GM12872 (cell line): ENCODE measurements at regions not wholly inside any gene's neighbourhood (a gene's known extent, or its start where the extent isn't known, plus 50 kb on each side); places are given as distances from the start of the nearest gene placed in this dataset.

Experiments used
- TF ChIP-seq, protein P1 (sequence below): IDR thresholded peaks from 3 replicates; pipeline ENCODE4 v1.5.1; 2011; ENCODE audit warnings: low read depth, mild to moderate bottlenecking, low read length, moderate library complexity; ENCODE audit not compliant: insufficient read depth

DNA sequence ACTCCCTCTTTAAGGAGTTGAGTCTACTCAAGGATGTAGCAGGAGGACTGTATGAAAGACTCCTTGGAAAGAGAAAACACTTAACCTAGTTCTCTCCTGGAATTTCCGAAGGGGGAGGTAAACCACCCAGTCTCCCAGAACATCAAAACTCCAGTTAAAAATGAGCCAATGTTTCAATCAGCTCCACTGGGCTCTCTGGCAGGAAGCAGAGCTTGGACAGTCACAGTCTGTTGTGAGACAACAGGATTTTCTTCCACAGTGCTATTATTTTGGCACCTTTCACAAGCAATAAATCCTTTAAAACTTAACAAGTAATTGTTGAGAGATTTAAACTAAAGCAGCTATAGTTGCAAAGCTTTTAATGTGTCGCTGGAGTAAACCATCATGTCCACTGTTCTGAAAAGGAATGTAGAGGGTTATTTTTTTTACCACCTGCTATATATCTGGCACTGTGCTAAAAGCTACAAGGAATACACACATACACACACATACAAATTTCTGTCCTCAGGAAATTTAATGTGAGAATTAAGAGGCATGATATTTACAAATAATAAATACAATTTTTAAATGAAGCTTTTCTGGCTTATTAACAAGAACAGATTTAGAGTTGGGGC is 229.2 kb upstream of the INTU start:
- TF ChIP-seq, protein P1, sequence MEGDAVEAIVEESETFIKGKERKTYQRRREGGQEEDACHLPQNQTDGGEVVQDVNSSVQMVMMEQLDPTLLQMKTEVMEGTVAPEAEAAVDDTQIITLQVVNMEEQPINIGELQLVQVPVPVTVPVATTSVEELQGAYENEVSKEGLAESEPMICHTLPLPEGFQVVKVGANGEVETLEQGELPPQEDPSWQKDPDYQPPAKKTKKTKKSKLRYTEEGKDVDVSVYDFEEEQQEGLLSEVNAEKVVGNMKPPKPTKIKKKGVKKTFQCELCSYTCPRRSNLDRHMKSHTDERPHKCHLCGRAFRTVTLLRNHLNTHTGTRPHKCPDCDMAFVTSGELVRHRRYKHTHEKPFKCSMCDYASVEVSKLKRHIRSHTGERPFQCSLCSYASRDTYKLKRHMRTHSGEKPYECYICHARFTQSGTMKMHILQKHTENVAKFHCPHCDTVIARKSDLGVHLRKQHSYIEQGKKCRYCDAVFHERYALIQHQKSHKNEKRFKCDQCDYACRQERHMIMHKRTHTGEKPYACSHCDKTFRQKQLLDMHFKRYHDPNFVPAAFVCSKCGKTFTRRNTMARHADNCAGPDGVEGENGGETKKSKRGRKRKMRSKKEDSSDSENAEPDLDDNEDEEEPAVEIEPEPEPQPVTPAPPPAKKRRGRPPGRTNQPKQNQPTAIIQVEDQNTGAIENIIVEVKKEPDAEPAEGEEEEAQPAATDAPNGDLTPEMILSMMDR: no peak

DNA sequence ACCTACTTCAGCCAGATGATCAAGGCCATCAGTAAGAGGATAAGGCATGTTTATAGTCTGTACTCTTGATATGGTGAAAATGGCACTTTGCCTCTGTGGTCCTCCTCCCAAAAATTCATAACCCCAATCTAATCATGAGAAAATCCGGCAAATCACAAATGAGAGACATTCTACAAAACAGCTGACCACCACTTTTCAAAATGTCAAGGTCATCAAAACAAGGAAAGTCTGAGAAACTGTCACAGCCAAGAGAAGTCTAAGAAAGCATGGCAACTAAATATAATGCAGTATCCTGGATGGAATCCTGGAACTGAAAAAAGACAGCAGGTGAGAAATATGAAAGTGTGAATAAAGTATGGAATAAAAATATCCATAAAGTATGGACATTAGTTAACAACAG is 226.6 kb upstream of the INTU start:
- TF ChIP-seq, protein P1: no peak

DNA sequence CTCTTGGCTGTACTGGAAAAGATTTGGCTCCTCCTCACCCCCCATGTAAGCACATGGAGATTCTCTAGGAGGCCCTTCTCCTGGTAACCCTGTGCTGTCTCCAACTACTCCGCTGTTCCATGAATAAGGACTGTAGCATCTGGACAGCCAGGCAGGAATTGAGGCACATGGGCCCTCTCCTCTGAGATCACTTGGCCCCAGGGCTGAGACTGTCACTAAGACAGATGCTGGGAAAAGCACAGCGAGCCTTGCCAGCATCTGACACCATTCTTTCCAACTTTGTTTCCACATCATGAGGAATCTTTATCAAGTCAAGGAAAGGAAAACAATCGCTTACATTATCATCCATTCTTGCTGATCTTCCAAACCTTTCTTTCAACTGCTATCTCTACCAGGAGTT is 222.6 kb upstream of the INTU start:
- TF ChIP-seq, protein P1: no peak

DNA sequence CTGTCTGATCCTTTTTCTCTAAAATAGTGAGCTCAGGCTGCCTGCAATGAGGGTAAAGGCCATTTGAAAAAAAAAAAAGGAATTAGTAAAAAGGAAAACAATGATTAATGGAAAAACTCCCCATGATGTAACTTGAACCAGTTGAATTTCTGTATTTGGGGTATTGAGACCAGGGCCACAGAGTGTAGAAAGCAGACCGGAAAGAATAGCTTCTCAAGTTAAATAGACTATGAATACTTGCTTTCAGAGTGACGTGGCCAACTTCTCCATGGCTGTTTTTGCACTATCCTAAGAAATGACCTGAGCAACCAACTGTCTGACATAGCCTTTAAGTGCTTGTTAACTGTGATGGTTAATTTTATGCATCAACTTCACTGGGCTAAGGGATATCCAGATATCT is 222.1 kb upstream of the INTU start:
- TF ChIP-seq, protein P1: no peak

DNA sequence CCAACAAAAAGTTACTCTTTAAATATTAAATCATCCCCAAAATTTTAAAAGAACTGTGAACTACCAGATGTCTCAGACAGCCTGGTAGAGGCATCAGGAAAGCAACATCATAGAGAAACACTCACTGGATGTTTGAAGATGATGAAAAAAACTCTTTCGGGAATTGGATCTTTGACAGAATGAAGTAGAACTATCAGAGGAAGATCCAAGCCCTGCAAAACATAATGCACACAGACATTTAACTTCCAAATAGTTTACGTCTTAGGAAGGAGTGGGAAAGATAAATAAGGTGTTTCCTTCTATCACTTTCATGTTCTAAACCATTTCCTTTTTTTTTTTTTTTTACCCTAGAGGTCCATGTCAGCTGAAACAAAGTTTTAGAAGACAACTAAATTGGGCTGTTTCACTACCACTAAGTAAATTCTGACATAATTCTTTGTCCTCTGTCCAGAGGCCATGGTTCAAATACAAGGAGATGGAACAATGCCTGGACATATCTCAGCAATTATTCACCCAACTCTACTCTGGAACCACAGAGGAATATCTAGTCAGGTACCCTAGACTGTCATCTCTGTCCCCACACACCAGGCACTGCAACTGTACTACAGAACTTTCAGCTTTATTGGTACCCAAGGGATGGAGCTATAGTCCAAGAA is 217.7 kb upstream of the INTU start:
- TF ChIP-seq, protein P1: no peak

DNA sequence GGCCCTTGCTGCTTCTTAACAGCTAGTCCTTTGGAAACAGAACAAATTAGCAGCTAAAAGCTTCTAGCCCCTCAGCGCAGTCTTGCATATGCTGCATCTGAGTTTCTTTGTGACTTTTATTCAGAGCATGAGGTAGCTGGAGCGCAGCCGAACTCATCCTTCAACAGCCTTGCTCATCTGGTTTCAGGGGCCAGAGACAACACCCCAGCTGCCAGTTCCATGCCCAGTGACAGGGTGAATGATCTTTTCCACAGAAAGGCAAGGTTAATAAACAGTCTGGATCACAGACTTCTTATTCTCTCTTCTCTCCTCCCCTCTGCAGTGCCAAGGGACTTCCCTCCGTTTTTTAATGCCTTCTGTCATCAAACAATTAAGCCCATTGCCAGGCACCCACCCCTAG is 216.6 kb upstream of the INTU start:
- TF ChIP-seq, protein P1: no peak

DNA sequence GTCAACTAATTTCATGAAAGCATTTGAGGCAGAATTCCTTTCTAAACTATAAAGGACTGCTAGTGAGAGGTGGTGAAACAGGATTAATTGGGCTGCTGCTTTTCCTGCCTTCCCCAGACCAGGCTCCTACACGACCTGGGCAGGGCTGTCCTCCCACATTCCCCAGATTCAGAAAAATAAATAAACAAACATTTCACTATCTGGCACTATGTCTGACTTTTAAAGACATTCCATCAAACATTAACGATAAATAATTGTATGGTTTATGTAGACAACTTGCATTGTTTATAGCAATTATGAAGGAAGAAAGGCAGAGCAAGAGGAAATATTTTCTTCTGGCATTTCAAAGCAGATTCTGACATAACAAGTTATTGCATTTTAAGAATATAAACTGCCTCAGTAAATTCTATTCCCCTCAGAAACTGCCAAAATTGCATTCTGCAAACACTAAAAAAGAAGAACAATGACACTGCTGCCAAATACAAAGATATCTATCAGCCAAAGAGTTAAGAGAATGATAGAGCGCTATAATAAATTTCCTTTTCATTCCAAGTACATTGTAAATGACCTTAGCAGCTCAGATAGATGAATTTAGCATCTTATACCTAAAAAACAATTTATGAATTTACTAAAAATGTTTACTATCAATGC is 214.7 kb upstream of the INTU start:
- TF ChIP-seq, protein P1: no peak
